Tibial nerve (tissue), 4 donors: ENCODE measurements at regions not wholly inside any gene's neighbourhood (a gene's known extent, or its start where the extent isn't known, plus 50 kb on each side); places are given as distances from the start of the nearest gene placed in this dataset.

Experiments used
- DNase-seq, 2 donors: peaks; one replicate each; pipeline ENCODE4 v3.0.0-alpha.2; 2019; ENCODE audit warnings: low spot score in 2 of 2
- H3K27ac ChIP-seq, 4 donors: fragments of 200-600 bp; sonication (generic) in 3 of 4; one replicate each; pipeline ENCODE4 v1.5.1; 2017 to 2019; ENCODE audit warnings: mild to moderate bottlenecking in 1 of 4
- H3K27me3 ChIP-seq, 2 donors: fragments of 200-600 bp; sonication (generic) in 1 of 2; one replicate each; pipeline versions ENCODE4 v1.5.1 to v1.6.0; 2017 to 2019
- H3K36me3 ChIP-seq, 3 donors: fragments of 200-600 bp; sonication (generic); one replicate each; pipeline ENCODE4 v1.5.1; 2018 to 2019
- H3K4me1 ChIP-seq, 4 donors: fragments of 200-600 bp; sonication (generic) in 3 of 4; one replicate each; pipeline ENCODE4 v1.5.1; 2017 to 2019
- H3K4me3 ChIP-seq, 4 donors: fragments of 200-600 bp; sonication (generic) in 3 of 4; one replicate each; pipeline ENCODE4 v1.5.1; 2017 to 2019; ENCODE audit warnings: mild to moderate bottlenecking in 1 of 4, moderate library complexity in 1 of 4
- H3K9me3 ChIP-seq, 4 donors: fragments of 200-600 bp; sonication (generic) in 3 of 4; one replicate each; pipeline ENCODE4 v1.5.1; 2017 to 2019
- EP300 ChIP-seq, 2 donors: sonication (generic); formaldehyde crosslinking; IDR thresholded peaks; one replicate each; pipeline ENCODE4 v1.6.1; 2017; ENCODE audit warnings: antibody characterized with exemption in 2 of 2, mild to moderate bottlenecking in 1 of 2
- POLR2A ChIP-seq, 2 donors: fragments of 450-650 bp; IDR thresholded peaks; one replicate each; pipeline ENCODE4 v1.6.1; 2017; ENCODE audit warnings: antibody characterized with exemption in 2 of 2, mild to moderate bottlenecking in 2 of 2, moderate library complexity in 2 of 2
- WGBS, 2 donors: methylation state at CpG; one replicate each; pipeline ENCODE4 v1.1.5; 2018; 5-methylcytosine and 5-hydroxymethylcytosine counted together
- TF ChIP-seq, protein P1 (sequence below), 5 experiments: fragments of 200-600 bp in 3 of 5; fragments of 450-650 bp in 2 of 5; sonication (generic) in 3 of 5; IDR thresholded peaks; one replicate each; pipeline ENCODE4 v1.5.1; 2016 to 2019; ENCODE audit warnings: antibody characterized with exemption in 5 of 5, mild to moderate bottlenecking in 3 of 5, moderate library complexity in 2 of 5

DNA sequence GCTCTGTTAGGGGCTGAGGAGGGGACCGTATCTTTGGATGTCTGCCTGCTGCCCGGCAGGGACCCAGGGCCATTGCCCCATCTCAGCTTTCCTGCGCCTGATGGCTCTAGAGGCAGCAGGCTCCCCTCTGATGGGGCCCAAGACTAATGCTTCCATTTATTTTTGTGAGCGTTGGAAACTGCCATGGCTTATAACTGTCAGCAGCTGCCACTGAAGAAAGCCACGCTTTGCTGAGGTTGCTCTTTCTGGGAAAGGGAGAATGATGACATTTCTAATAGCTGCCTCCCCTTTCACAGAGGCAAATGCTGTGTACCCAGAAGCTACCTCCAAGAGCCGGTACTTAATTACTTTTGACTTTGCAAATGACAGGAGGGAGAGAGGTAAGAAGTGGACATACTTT is 103.8 kb downstream of the HAPSTR1 start:
- WGBS, 2 donors = 50 to 55% methylated on average over 6 of the region's 6 CpGs
- H3K27me3 ChIP-seq = no peaks in the 10 kb centered on the region
- DNase-seq = no peak
- H3K9me3 ChIP-seq = no peaks in the 10 kb centered on the region
- TF ChIP-seq POLR2A (IDR thresholded peaks at IDR 0.05) (no peak), EP300 (IDR thresholded peaks at IDR 0.05) (no peak)
- TF ChIP-seq, protein P1, sequence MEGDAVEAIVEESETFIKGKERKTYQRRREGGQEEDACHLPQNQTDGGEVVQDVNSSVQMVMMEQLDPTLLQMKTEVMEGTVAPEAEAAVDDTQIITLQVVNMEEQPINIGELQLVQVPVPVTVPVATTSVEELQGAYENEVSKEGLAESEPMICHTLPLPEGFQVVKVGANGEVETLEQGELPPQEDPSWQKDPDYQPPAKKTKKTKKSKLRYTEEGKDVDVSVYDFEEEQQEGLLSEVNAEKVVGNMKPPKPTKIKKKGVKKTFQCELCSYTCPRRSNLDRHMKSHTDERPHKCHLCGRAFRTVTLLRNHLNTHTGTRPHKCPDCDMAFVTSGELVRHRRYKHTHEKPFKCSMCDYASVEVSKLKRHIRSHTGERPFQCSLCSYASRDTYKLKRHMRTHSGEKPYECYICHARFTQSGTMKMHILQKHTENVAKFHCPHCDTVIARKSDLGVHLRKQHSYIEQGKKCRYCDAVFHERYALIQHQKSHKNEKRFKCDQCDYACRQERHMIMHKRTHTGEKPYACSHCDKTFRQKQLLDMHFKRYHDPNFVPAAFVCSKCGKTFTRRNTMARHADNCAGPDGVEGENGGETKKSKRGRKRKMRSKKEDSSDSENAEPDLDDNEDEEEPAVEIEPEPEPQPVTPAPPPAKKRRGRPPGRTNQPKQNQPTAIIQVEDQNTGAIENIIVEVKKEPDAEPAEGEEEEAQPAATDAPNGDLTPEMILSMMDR (IDR thresholded peaks at IDR 0.05) = no peak
- H3K4me3 ChIP-seq = no peak overlapping the region
- no peaks in the 10 kb centered on the region for H3K4me1 ChIP-seq
- no peaks in the 10 kb centered on the region for H3K36me3 ChIP-seq
- H3K27ac ChIP-seq = no peak overlapping the region

DNA sequence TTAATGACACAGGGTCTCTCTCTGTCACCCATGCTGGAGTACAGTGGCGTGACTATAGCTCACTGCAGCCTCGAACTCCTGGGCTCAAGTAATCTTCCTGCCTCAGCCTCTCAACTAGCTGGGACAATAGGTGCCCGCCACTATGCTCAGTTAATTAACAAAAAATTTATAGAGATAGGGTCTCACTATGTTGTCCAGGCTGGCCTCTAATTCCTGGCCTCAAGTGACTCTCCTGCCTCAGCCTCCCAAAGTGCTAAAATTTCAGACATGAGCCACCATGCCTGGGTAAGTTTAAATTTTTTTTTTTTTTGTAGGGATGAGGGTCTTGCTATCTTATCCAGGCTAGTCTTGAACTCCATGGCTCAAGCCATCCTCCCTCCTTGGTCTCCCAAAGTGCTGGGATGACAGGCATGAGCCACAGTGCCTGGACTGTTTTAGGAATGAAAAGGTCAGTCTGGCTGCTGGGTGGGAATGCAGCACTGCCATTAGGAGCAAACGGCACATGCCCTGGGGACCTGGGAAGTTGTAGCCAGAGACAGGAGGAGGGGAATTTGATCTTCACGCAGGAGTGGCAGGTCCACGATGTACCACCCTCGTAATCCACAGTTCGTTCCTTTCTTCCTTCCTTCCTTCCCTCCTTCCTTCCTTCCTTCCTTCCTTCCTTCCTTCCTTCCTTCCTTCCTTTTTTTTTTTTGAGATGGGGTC is 106.7 kb downstream of the HAPSTR1 start:
- peaks cover 0 to 13% (median 0%) of the 10 kb centered on the region in 4 donors for H3K9me3 ChIP-seq
- WGBS, 2 donors = 65 to 66% methylated on average over 8 of the region's 8 CpGs
- no peak for DNase-seq
- no peaks in the 10 kb centered on the region for H3K27me3 ChIP-seq
- TF ChIP-seq EP300 (IDR thresholded peaks at IDR 0.05) (no peak), POLR2A (IDR thresholded peaks at IDR 0.05) (no peak)
- TF ChIP-seq, protein P1 (IDR thresholded peaks at IDR 0.05) = no peak
- H3K4me3 ChIP-seq = no peak overlapping the region
- H3K36me3 ChIP-seq = no peaks in the 10 kb centered on the region
- no peaks in the 10 kb centered on the region for H3K4me1 ChIP-seq
- H3K27ac ChIP-seq = no peak overlapping the region

DNA sequence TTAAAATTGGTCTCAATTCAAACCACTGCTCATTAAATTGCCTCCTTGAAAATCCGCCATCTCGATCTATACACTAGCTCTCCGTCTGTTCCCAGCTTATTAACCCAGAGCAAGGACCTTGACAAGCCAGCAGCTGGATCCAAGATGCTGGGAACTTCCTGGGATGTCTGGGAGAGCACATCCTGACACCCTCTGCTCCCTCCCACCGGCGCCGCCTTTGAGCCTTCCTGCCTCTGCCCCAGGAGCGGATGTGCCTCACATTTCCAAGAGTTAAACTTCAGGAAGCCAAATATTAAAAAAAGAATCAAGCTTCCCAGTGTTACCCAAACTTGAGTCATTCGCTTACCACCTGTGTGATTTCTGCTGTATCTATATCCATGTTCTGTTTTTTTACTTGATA is 107.9 kb downstream of the HAPSTR1 start:
- no peak for DNase-seq

DNA sequence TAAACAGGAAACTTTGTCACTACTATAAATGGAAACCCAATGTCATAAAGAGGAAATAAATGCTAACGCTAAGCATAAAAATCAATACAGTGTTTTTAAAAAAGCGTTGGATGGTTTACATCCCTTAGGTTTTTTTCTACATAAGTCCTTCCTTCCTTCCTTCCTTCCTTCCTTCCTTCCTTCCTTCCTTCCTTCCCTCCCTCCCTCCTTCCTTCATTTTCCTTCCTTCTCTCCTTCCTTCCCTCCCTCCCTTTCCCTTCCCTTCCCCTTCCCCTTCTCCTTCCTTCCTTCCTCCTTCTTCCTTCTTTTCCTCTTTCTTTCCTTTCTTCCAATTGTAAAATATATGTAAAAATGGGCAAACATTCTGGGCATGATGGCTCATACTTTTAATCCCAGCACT is 108.3 kb downstream of the HAPSTR1 start:
- no peaks in the 10 kb centered on the region for H3K27me3 ChIP-seq
- no peak for DNase-seq
- peaks cover 0 to 23% (median 0%) of the 10 kb centered on the region in 4 donors for H3K9me3 ChIP-seq
- H3K4me1 ChIP-seq = no peaks in the 10 kb centered on the region
- TF ChIP-seq POLR2A (IDR thresholded peaks at IDR 0.05) = no peak
- no peaks in the 10 kb centered on the region for H3K36me3 ChIP-seq
- no peak overlapping the region for H3K27ac ChIP-seq
- WGBS, 2 donors = 83 to 90% methylated on average over 2 of the region's 2 CpGs
- H3K4me3 ChIP-seq = no peak overlapping the region

More for the DNA sequence above, 107.9 kb downstream of the HAPSTR1 start:
- Histone ChIP-seq H3K27ac (no peak overlapping the region), H3K27me3 (no peaks in the 10 kb centered on the region), H3K4me3 (no peak overlapping the region), H3K4me1 (no peaks in the 10 kb centered on the region), H3K9me3 (peaks cover 0 to 23% (median 0%) of the 10 kb centered on the region in 4 donors), H3K36me3 (no peaks in the 10 kb centered on the region)
- 56 to 61% methylated on average over 8 of the region's 8 CpGs for WGBS, 2 donors
- TF ChIP-seq POLR2A (IDR thresholded peaks at IDR 0.05) = no peak
- no peak for TF ChIP-seq EP300 (IDR thresholded peaks at IDR 0.05)
- TF ChIP-seq, protein P1 (IDR thresholded peaks at IDR 0.05) = no peak

DNA sequence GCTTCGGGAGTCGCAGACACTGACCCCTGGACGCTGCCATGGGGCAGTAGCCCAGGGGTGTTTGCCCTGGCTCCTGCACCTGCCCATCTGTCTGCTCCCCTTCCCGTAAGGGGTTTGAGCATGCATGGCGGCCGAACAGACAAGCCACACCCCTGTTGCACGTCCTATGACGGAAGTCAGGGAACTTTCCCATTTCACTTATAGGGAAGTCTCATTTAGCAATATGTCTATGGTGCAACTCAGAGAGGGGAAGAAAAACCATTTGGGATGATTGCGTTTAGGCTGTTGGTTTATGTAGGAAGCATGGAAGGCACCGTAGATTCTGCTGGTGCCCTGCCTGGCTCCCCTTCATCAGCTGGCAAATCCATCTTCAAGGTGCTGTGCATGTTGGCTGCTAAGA is 112.5 kb downstream of the HAPSTR1 start:
- H3K4me1 ChIP-seq = no peaks in the 10 kb centered on the region
- 87 to 91% methylated on average over 9 to 10 of the region's 10 CpGs for WGBS, 2 donors
- no peak overlapping the region for H3K4me3 ChIP-seq
- H3K36me3 ChIP-seq = no peaks in the 10 kb centered on the region
- no peak for DNase-seq
- H3K9me3 ChIP-seq = peaks cover 0 to 23% (median 0%) of the 10 kb centered on the region in 4 donors
- no peak overlapping the region for H3K27ac ChIP-seq
- no peaks in the 10 kb centered on the region for H3K27me3 ChIP-seq
- TF ChIP-seq POLR2A (IDR thresholded peaks at IDR 0.05) = no peak
- no peak for TF ChIP-seq EP300 (IDR thresholded peaks at IDR 0.05)

DNA sequence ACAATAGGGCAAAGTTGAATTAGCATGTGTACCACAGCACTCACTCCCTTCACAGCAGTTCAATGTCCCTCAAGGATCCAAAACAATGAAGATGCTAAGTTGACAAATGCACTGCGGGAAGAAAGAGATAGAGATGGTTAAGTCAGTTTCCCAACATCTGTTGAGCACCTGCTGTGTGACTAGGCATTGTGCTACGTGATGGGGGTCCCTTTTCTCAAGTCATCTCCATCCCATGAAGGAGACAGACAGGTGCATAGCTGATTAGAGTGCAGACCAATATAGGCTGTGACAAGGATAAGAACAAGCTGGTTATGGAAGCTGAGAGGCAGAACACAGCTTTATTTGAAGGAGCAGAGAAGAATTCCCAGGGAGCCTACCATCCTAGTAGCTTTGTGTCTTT is 114.2 kb downstream of the HAPSTR1 start:
- TF ChIP-seq POLR2A (IDR thresholded peaks at IDR 0.05) (no peak), EP300 (IDR thresholded peaks at IDR 0.05) (no peak)
- TF ChIP-seq, protein P1 (IDR thresholded peaks at IDR 0.05) = no peak
- no peaks in the 10 kb centered on the region for H3K4me1 ChIP-seq
- H3K27me3 ChIP-seq = no peaks in the 10 kb centered on the region
- peaks cover 0 to 21% (median 0%) of the 10 kb centered on the region in 4 donors for H3K9me3 ChIP-seq
- no peak overlapping the region for H3K4me3 ChIP-seq
- WGBS, 2 donors = 51 to 57% methylated on average over 2 of the region's 2 CpGs
- H3K36me3 ChIP-seq = no peaks in the 10 kb centered on the region
- no peak for DNase-seq
- H3K27ac ChIP-seq = no peak overlapping the region
